ENCODE measurements at regions not wholly inside any gene's neighbourhood (a gene's known extent, or its start where the extent isn't known, plus 50 kb on each side); places are given as distances from the start of the nearest gene placed in this dataset.
A peak's percentile ranks its signal among the peaks of the same experiment; 100 is the strongest.

DNA sequence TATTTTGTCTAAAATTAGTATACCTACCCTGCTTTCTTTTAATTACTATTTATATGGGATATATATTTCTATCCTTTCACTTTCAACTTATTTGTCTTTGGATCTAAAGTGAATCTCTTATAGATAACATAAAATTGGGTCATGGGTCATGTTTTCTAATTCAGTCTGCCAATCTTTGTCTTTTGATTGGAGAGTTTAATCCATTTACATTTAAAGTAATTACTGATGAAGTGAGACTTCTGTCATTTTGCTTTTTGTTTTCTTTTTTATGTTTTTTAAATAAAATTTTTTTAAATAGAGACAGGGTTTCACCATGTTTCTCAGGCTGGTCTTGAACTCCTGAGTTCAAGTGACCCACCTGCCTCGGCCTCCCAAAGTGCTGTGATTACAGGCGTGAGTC, 50.5 kb upstream of the PRDM1 start:
- DNase-seq, result no peak

DNA sequence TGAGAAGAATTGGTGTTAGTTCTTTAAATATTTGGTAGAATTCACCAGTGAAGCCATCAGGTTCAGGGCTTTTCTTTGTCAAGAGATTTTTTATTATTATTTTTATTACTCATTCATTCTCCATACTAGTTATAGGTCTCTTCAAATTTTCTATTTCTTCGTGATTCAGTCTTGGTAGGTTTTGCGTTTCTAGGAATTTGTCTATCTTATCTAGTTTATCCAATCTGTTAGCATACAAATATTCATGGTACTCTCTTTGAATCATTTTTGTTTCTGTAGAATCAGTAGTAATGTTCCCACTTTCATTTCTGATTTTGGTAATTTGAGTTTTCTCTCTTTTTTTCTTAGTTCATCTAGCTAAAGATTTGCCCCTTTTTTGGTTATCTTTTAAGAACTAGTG, 52.3 kb upstream of the PRDM1 start:
- DNase-seq, result peak; percentile 25

DNA sequence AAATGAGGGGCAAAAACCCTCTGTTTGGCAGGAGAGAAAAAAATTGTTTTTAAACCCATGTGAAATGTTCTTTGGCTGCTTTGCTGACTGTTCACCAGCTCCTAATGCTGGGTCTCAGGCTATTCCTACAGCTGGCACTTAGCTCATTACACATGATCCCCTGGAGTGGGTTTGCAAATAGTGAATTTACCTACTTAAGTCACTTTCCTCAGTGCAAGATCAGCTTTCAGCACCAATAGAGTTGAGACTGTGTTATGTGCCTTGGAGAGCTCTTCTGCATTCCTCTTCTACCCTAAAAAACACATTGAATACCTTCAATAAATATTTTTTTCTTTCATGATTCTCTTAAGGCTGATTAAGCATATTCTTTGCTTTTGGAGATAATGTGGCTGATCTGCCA, 58.4 kb upstream of the PRDM1 start:
- no peak for DNase-seq

DNA sequence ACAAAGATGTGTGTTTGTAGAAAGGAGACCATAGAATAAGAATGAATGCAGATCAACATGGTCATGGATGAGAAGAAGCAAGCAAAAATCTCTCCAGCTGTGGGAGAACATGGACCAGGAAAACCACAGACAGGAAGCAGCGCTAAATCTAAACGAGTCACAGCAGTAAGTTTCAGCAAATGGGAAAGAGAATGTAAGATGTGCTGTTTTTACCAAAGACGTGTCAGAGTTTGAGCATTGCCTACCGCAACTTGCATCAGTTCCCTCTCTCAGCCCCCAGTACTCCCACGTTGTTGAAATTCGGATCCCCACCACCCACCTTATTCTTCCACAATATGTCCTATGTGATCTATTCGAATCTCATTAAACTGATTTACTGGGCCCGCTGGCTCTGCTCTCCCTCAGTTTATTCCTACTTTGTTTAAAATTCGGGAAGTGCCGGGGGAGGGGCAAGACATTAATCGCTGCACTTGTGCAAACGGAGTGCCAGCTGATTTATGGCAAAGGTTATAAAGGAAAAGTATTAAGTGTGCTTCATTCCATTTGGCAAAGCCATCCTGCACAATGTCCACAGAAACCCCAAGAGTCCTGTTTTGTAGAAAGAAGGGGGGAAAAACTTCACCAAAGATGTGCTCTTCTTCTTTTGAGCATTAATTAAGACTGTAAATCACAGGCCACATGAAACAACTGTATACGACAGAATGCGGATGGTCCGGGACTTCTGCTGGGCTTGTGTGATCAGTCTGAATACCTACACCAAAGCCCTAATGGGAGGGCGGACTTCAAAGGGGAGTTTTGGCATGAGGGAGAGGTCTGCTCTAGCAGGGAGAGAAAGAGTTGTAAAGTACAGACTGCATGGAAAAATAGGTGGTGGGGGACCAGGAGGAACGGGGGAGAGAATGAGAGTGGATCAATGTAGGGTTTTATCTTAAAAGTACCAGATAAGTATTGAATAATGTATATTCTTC, 59.1 kb upstream of the PRDM1 start:
- peak; percentile 20 for DNase-seq

DNA sequence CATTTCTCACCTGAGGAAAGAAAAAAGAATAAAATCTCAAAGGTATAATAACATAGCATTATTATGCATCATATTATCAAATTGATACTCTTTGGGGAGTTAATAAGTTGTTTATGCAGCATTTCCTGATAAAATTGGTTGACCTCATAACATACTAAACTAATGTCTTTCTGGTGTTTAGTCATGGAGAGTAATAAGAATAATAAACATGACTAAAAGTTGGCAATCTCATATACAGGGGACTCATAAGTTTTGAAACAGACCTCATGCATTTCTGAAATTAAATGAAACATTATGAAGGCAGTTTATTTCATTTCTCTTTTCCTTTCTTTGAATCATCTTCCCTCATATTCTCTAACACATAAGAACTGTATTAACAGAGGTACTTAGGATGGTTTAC, 60.5 kb upstream of the PRDM1 start:
- DNase-seq, result peak; percentile 21

DNA sequence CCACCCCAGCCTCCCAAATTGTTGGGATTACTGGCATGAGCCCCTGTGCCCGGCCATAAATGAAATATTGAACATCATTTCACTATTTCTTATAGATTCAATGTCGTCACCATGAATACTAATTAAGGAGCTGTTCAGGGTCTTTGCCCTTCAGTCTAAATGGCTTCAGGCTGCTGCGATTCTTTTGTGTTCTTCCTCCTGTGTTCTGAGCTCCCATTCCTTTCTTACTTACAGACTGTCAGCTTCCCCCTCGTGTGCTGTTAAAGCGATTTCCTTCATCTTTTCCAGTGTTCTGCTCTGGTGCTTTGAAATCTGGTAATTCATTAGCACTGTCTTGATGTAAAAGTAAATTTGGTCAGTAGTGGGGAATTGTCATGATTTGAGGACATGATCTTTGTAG, 63.3 kb upstream of the PRDM1 start:
- no peak for DNase-seq

DNA sequence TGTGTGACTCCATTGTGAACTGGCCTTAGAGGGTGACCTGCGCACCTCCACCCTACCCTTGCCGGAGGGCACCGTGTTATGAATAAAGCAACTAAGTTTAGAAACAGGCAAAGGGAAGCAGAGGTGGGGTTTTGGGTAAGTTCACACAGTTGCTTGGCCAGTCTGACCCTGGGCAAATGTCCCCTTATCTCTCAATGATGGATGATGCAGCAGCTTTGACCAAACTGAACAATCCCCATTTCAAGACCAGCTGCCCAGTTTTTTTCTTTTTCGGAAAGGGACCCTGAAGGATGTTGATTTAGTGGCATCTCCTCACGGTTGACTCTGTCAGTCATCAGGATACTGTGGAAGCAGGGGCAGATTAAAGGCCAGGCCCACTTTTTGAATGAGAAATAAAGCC, 68.7 kb upstream of the PRDM1 start:
- no peak for DNase-seq

DNA sequence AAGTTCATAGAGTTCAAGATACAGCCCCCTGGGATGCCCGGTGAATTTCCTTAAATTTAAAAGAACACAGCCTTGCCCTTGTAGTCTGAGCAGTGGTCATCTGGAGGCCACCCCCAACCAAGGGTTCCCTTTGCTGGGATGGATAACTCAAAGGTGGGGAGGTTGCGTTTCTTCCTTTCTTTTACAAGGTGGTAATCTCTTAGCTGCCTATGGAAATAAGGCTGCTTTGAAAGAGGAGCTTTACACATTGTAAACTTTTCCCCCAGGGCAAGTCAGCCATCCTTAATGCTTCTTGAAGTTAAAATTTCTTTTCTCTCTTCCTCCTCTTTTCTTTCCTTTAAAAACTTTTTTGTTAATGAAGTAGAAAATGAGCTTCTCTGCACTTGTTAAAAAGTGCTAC, 71.2 kb upstream of the PRDM1 start:
- DNase-seq, result no peak

DNA sequence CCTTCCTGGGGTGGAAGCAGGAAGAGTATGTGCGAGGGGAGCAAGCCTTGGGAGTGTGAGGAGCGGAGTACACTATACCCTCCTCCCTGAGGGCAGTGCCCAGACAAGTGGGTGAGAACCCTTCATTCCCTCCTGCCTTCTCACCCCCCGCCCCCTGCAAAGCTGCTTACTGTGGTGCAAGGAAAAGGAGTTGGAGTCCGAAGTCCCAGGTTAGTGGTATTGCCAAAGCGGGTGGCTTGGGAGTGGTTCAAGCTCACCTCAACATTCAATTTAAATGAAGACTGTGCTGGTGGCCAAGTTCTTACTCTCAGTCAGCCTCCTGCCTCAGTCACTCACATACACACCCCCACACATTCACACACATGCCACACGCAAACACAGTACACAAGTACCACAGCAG, 74.7 kb upstream of the PRDM1 start:
- DNase-seq, result no peak

DNA sequence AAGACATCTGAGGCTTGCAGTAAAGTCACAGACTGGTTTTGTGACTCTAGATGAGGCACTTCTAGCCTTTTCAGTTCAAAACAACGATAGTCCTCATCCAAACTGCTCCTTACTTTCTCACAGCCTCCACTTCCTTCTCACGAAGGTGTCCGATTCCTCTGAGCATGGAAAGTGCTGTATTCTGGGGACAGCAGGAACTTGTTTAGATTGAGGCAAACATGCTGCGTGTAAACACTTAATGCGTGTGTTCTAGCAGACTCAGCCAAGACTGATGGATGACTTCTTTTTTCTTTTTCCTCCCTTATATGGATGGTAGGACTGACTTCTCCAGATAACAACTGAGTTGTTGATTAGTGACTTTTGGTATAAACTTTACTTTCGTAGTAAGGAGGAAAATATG, 80.2 kb upstream of the PRDM1 start:
- DNase-seq, result no peak

DNA sequence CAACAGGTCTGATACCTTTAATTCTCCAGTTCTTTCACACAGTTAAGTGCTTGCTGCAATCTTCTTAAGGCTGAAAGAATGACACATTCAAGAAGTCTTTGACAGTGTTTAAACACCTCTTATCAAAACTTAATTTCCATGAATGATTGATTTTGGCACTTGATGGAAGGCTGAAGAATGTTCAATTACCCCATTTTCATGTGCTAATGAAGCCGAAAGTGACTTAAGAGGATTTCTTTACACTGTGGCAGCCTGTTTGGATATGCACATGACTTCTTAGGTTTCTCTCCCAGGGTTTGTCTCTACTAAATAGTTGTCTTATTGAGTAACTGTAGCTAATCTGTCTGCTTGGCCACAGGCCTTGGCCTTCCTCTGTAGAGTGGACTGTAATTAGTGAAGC, 81.1 kb upstream of the PRDM1 start:
- no peak for DNase-seq

DNA sequence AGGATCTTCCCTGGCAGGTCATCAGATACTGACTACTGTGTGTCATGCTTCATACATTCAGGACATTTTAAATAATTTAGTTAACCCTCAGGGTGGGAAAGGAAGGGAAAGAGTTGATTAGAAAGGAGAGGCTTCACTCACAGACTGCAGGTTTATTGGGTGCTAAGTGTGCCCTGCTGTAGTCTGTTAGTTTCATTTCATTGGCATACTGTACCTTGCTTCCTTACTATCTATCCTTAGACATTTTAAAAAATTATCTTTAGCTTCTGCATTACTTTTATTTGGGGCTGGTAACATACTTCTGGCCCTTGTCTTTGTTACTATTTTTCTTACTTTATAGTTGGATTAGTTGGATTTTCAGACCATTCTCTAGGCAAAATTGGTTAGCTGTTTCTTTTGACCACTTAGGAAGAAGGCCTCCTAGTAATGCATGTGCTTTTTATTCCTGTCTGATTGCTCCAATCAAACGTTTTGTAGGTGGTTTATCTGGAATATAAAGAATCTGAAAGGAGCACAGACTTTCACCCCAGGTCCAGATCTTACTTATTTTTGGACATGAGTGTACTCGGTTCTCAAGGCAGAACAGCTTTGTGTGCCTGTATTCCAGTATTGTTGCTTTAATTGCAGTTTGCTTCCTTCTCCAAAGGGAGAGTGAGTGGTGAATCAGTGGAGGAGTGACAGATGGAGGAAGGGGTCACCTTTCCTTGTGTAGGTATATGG, 82.7 kb upstream of the PRDM1 start:
- DNase-seq, result no peak

DNA sequence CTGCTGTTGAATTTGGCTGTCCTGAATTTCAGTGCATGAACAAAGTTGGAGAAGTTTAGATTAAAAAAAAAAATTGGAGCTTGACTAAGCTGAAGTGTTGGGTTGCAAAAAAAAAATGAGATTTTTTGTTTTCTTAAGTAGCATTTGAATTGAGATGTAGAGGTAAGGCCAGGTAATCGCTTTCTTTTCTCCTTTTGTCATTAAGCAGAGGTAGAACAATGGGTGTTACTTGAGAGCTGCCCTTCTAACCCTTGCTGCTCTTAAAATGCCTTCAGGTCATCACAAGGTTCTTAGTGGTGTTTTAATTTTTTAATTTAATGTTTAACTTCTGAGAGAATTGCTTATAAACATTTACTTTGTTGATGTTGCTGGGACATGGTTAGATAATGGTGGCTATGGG, 84.1 kb upstream of the PRDM1 start:
- no peak for DNase-seq

DNA sequence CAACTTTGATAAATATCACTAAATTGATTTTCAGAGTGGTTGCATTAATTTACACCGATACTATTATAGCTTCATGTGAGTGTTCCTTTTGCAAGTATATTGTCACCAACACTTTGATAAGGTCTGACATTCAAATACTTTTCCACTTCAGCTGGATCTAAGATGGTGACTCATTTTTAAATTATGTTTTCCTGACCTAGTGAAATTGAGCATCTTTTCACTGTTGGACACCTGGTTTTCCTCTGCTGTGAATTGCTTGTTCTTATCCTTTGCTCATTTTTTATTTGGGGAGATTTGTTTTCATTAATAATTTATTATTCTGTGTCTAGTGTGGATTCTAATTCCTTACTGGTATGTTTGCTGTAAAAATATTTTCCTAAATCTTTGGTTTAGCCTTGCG, 85.2 kb upstream of the PRDM1 start:
- DNase-seq, result no peak

DNA sequence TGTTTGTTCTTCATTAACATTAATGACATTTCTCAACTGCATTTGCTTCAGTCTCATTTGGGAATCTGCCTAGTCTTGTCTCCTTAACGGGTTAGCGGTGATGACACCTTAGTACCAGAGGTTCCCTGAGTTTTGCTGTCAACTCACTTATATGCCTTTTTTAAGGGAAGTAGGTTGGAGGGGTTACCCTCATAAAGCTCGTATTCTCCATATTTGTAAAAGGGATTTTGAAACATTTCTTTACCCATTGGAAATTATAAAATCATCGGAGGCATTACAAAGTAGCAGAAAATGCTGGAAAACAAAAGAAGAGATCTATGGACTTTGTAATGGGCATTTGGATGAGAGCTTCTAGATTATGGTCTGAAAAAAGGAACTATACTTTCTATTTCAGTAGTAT, 88.7 kb upstream of the PRDM1 start:
- no peak for DNase-seq

DNA sequence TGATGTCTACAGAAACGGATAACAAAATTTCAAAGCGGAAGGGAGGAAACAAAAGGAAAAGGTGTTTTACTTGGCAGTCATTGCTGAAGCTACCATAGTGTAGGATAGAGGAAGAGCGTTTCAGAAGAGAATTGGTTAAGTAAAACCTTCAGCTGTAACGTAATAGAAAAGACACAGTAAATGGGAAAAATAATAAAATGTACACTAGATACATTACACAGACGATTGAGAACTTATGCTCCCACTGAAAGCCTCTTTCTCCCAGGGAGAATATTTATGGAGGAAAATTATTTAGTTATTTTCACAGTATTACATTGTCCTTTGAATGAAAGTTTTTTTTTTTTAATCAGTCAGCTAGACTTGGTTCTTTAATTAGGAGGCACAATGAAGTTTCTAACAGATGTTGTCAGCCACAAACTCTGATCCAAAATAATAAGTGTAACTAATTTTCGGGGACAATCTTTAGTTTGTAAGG, 90.7 kb upstream of the PRDM1 start:
- no peak for DNase-seq

DNA sequence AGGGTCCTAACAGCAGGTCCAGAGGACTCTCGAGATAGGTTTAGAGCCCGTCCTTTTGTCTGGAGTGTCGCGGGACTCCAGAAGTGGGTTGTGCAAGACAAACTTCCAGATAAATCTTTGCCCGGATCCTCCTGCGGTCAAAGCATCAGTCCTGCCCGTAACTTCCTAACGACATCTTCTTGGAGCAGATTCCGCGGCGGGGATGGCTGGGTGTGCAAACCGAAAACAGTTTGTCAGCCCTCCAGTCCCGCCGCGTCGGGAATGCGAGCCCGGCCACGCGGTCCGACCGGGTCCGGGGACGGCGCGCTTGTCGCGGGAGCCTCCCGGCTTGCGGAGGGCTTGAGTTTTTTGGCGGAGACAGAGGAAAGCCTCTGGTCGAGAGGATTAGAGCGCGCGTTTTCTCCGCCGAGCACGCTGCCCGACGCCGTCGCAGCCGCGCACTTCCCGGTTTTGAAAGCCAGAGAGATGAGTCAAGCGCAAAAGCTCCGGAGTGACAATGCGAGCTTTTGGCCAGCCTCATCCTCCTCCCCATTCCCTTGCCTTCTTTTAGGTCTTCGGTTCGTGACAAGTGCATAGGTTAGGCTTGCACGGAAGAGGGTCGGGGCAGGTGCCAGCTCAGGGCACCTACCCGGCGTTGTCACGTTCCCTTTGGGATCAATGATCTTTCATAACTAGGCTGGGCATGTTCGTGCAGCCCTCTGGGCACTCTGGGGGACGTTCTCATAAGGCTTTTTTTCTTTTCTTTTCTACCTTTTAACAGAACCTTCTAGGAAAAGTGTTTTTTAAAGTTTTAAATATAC, 91.3 kb upstream of the PRDM1 start:
- DNase-seq, result peak; percentile 68

DNA sequence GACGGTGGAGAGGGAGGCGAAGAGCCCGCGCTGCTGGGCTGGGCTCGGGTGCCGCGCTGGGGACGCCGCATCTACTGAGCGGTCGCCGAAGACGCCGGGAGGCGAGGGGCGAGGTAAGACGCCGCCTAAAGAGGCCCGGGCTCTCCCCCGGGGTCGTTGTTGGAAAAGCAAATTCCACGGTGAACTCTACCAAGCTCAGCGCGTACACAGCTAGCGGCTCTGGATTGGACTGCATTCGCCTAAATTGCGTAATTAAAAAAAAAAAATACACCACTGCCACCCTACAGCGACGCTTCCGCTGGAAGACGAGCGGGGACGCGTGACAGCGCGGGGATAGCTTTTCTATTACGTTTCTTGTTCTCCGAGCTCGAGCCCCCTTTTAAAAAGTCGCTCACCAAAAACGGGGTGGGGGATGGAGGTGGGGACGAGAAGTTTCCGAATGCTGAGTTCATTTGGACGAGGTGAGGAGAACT, 92.0 kb upstream of the PRDM1 start:
- DNase-seq, result peak; percentile 65

DNA sequence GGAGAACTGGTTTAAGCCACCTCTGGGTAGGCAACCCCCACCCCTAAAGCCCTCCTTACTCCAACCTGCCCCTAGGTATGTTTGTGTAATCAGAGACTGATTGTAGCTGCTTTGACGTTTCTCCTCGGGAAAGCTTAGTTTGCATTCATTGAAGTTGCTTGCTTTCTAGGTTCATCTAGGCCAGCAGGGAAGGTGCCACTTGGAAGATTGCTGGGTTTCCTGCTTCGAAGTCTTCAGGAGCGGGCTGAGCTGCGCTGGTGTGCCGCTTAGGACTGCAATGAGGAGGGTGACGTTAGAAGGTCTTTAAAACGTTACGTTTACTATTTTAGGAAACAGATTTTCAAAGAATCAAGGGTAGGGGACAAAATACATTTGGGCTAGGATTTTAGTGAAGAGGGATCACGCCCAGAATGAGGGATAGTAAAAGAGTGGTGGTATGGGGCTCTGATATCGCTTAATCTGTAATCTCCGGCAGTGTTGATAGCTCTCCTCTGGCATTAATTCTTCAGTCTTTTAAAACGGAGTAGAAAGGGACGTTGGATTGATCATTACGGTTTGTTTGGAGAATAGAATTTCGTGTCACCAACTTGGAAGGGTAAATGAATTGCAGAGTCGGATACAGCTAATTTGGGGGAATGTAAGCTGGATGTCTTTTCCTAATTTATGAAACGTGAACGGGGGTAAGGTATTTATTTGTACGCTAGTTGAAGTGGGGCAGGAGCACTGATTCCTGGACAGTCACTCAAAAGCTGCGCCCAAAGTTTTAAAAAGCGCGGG, 92.6 kb upstream of the PRDM1 start:
- no peak for DNase-seq

DNA sequence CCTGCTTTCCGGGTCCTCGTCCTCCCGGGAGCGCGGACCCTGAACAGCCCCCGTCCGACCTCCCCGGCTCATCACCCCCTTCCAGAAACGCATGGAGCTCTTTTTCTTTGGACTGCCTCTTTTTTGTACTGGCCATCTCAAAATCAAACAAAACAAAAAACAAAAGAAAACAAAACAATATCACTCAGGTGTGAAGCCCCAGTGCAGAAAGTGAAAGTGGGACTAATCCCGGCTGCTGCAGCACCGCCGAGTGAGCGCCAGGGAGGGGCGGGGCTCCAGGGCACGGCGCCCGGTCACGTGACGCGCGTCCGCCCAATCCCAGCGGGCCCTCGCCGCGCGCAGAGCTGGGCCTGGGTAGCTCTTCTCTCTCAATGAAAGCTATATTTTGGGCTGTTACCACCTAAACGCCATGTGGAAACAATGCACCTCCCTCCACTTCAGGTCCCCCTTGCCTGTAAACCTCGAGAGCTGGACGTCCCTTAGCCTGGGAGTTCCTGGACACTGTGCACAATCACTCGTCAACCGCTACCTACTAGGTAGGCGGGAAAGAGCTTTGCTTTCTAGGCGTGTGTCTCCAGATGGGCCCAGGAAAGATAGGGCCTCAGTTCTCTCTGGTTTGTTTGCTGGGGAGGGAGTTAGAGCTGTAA, 93.7 kb upstream of the PRDM1 start:
- peak; percentile 91 for DNase-seq

DNA sequence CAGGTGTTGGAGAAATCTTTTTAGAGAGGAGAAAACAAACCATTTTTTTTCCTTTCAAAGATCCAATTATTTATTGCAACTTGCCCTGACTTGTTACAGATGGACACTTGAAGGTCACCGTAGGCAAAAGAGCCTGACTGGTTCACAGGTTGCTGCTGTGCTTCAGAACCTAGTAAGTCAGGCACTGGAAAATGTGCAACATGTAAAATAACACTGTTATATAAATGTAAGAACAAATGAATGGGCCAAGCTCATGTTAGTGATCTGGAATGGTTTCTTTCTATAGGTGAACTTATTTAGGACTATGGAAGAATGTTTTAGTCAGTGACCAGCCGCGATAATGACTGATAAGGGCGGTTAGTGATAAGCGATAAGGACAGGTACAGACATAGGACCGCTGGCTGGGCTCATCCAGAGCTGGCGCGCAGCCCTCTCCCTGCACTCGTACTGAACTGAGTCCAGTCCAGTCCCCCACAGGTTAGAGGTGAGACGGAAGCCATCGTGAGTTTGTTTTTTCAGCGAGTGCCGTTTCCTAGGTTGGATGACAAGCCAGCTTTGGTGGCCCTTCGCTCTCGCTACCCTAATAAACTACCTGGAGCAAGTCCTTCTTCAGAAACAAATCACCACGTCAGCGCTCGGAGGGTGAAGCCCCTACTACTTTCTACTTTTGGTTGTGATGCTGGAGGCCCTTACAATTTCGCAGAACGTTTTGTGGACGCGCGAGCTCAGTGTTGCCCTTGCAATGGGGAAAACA, 94.4 kb upstream of the PRDM1 start:
- DNase-seq, result no peak
